ENCODE measurements at regions not wholly inside any gene's neighbourhood (a gene's known extent, or its start where the extent isn't known, plus 50 kb on each side); places are given as distances from the start of the nearest gene placed in this dataset.
"Not testable (repeated sequence)": the region's sequence is repeated elsewhere in the genome, so short reads cannot be mapped to it uniquely, and the experiment has no call there.

DNA sequence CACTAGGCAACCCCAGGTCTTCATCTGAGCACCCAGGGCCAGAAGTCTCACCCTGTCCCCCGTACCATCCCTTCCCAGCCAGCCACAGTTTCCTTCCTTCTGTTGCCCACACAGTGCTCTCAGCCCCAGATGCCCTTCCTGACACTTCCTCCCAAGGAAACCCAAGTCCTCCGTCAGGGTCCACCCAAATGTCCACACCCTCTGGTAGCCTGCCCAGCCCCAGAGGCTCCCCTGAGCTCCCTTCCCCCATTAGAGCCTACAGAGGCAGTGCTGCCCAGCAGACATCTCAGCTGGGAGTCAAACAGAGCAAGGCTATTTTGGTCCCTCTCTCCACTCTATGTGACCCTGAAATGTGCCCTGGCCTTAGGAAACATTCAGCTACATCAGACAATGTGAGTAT is 338.0 kb downstream of the CACNA1B start:
- TF ChIP-seq, protein P1, sequence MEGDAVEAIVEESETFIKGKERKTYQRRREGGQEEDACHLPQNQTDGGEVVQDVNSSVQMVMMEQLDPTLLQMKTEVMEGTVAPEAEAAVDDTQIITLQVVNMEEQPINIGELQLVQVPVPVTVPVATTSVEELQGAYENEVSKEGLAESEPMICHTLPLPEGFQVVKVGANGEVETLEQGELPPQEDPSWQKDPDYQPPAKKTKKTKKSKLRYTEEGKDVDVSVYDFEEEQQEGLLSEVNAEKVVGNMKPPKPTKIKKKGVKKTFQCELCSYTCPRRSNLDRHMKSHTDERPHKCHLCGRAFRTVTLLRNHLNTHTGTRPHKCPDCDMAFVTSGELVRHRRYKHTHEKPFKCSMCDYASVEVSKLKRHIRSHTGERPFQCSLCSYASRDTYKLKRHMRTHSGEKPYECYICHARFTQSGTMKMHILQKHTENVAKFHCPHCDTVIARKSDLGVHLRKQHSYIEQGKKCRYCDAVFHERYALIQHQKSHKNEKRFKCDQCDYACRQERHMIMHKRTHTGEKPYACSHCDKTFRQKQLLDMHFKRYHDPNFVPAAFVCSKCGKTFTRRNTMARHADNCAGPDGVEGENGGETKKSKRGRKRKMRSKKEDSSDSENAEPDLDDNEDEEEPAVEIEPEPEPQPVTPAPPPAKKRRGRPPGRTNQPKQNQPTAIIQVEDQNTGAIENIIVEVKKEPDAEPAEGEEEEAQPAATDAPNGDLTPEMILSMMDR (optimal IDR thresholded peaks at IDR 0.05 in 1 of 3, IDR thresholded peaks at IDR 0.05 in 1 of 3, conservative IDR thresholded peaks at IDR 0.05 in 1 of 3; ENCODE audit: extremely low read depth in 1 of 3, insufficient read depth in 2 of 3, low read length in 3 of 3) = not testable (repeated sequence)
- TF ChIP-seq EZH2 (IDR thresholded peaks at IDR 0.05; ENCODE audit: low read length) = not testable (repeated sequence)
